GM18519 (cell line): ENCODE measurements at regions not wholly inside any gene's neighbourhood (a gene's known extent, or its start where the extent isn't known, plus 50 kb on each side); places are given as distances from the start of the nearest gene placed in this dataset.

Experiments
- ATAC-seq: cut with Tn5 transposase; IDR thresholded peaks from one replicate; pipeline ENCODE4 v1.9.1; 2021; ENCODE audit warnings: mild to moderate bottlenecking, moderate library complexity; ENCODE audit not compliant: unreplicated experiment, low FRiP score

DNA sequence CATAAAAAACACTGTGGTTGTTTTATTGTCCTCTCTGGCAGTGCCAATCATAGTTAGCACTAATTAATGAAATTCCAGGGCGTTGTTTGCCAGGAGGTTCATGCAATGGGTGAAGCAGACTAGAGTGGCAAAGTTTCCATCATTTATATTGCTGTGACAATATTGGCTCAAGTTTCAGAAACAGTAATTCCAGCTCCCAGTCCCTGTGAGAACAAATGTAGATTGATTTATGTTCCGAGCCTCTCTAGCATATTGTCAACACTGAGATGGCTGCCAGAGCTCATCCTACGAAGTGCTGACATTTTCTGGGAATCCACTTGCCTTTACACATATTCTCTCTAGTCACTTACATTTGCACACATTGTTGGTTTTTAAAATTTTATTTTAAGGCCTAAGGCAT lies 440.0 kb upstream of the IGFBP7 start:
- ATAC-seq, result no peak

DNA sequence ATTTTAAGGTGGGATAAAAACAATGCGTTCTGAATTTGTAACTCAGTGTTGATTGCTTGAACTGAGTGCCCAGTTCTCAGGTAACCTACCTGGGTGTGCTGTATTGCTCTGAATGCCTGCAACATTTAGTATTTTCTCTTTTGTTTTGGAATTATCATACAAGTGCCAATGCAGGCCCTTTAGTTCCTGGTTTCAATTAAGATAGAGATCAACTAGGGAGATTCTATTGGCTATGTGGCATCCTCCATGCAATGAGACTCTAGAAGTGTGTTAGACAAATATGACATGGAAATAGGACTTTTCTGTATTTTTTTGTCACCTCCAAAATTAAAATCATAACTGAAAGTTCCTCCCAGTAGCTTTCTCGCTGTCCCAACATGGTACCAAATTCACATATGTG lies 438.7 kb upstream of the IGFBP7 start:
- no peak for ATAC-seq

DNA sequence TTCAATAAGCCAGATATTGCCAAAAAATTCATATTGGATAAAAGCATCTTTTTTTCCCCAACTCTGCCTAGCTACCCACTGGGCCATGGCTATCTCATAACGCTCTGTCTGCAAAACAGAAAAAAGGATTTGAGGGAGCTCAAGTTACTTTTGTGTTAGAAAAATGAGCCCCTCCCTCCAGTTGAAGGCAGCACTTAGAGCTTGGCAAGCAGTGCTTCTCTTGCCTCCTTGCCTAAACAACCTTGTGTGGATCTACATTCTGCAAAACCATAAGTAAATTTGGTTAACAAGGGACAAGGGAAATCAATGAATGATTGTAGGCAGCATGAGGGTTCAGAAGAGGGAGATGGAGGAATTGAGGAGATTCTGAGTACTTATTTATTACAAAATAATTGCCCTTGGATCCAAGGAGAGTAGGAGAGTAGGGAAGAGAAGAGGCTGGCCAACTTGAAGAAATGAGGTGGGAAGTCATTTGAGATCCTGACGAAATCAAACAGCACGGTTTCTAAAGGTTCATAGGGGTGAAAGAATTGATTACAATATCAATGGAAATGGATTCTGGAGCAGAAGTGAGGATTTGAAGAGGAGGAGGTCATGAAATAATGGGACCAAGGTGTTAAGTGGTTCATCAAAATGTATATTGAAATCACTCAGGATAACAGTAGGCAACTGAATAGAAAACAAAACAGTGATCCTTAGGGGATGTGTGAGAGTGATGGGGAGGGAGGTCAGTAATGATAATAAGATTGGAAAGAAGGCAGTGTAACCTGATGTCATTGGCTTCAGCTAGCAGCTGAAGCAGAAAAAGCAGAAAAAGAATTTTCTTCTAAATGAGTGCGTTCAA lies 434.8 kb upstream of the IGFBP7 start:
- ATAC-seq, result no peak

DNA sequence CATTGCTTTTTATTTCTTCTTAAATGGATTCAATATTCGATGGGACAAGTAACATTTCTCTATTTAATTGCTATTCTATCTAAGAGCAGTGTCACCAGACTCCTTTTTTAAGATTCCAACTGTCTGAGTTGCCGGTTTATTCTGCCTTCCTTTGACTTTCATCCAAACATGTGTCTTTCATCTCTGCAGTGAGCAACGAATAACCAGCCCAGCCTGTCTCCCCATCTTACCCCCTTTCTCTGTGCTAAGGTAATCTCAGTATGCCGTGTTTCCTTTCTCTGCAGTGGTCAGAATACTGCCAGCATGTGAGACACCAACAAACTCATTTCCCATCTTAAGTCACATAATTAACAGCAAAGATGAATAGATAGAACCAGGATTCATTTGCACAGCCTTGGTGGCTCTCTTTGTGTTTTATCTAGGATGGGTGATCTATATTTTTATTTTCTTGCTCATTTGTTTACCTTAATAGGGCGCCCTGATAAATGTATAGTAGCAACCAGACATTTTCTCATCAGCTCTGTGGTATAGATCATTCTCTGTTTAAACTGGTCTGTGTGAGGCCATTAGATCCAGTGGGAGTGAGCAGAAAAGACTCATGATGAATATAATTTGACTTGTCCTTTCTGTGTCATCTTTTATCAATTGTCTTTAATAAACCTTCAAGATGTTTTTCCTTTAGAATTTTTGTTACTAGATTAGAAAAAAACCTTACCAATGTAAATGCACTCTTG lies 394.8 kb upstream of the IGFBP7 start:
- no peak for ATAC-seq

DNA sequence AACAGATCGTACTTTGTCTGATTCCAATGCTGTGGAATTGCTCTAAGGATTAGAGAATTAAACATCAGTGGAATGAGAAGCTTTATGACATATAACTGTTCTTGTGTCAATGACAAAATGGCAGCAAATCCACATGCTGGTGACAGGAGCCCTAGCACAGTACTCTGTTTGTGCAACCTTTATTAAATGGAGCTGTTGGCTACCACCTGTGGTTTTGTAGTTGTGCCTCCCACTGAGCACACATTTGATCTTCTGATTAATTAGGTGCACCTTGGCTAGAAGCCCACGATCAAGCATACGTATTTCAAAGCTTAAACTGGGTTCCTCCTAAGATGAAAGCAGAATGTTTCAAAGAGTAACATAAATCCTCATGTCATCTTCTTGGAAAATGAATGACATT lies 394.0 kb upstream of the IGFBP7 start:
- ATAC-seq, result no peak

DNA sequence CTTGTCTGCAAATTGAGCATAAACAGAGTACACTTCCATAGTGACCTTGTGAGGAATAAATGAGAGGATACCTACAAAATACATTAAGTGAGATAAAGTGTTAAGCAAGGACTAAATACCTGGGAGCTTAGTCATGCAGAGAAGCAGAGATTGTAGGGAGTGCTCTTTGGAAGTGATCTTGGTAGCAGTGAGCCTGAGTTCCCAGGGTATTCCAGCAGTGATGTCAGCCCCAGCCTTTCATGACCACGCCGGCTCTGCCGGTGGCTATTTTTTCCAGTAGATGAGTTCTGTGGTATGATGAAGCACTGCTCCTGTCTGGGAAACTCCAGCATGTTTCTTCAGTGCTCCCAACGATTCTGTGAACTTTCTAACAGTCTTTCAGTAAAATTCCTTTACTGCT lies 391.5 kb upstream of the IGFBP7 start:
- ATAC-seq, result no peak

DNA sequence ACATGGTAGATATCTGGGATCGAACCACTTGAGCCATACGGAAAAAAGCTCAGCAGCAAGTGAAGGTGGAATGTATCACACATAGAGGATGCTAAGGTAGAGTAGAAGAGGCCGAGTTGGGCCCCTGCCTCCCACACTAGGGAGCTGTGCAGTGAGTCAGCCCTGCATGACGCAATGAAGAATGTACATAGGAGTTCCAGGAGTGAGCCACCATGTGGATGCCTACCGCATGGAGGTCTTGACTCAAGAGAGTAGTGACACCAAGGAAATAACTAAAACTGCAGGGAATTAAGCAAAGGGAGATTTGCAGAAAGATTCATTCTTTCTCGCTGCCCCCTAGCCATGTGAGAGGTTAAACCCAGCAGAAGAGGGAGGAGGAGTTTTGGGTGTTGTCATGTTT lies 389.6 kb upstream of the IGFBP7 start:
- ATAC-seq, result no peak

DNA sequence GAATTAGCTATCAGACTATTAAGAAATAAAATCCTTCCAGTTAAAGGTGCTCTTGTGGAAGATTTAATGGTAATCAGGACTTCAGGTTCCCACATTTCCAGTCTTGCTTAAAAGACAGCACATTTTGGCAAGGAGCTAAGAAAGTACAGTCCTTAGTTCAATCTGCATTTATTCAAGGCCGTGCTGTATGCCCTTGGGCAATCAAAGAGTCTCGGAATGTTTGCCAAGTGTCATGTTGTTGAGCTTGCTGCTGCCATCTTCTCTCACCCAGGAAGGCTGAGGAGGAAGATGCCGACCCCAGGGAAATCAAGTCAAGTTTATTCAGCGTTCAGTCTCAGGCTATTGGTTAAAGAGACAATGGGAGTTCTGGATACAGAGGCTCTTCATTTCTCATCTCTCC lies 388.1 kb upstream of the IGFBP7 start:
- no peak for ATAC-seq

DNA sequence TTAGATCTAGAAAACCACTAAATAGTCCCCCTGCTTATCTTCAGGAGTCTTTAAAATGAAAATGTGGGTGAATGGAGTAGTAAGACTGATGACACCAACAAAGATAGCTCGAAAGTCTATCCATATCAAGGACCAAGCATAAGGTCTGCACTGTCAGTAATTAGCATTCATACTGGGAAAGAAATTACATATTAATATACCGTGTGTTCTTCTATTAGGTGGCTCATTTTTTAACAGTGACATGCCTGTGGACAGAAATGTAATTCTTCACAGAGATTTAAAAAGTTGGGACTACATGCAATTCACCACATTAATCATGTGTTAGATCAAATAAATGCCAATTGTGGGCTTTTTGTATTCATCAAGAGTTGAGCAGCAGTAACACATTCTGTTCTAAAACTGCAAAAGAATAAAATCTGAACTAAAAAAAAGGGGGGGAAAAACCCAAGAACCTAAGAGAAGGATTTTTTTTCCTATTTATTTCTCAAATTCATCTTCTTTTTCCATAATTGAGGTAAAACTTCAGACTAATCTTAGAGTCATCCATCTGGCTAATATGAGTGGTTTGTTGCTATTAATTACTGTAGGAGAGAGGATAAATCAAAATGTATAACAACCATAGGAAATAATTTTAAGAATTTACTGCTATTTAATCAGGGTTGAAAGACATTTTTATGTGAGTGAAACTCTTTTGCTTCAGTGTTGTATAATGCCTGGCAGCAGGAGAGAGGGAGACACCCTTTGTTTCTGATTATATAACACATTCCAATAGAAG lies 386.7 kb upstream of the IGFBP7 start:
- no peak for ATAC-seq

DNA sequence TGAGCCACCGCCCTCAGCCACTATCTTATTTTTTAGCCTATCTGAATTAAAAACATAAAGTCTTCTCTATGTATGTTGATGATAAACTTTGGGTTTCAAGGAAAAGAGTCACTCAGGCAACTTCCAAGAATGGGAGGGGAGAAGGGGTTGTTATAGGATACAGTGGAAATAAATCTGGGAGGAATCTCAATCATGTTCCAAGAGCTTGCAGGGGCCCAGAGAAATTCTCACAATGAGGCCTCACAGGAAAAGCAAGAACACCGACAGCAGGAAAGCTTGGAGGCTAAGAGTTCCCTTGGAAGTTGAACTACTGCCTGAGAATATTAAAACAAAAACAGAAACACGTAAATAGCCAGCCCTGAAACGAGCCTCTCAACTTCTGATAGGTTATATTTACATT lies 384.6 kb upstream of the IGFBP7 start:
- no peak for ATAC-seq

DNA sequence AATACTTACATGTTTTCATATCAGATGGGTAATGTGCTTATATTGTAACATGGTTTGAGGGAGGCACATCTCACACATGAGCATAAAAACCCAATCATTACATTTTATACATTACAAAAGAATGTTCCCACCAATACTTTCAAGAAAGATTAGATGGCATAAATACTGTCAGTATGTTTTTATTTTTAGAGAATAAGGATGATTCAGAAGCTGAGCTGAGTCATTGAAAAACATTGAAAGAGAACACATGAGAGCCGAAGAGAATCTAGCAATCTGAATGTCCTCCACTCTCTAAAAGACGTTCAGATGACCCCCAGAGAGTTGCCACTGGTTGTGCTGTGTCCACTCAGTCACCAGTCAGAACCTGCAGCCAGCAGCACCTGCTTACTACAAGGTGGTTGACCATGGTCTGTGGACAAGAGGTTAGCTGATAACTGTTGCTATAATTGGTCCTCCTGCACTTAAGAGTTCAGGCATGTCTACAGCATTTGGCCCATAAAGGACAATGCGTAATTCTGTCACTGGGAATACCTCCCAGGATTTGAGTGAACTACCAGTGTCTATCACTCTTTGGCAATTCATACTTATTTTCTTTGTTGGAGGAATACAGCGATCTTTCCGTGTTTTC lies 382.2 kb upstream of the IGFBP7 start:
- ATAC-seq, result no peak

DNA sequence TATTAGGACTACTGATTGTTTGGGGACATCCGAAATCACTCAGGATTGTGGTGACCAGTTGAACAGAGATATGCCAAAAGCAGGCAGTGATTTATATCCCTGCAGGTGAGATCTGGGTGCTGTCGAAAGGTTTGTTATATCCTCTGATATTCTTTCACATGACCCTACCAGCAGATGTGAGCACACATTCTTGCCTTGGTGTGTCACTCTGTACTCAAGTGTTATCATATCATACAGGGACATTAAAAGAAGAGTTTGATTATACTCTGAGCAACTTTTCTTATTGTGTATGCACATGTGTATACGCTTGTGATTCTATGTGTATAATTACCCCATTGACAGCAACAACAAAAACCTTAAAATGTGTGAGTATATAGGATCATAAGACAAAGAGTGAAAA lies 381.2 kb upstream of the IGFBP7 start:
- ATAC-seq, result no peak

DNA sequence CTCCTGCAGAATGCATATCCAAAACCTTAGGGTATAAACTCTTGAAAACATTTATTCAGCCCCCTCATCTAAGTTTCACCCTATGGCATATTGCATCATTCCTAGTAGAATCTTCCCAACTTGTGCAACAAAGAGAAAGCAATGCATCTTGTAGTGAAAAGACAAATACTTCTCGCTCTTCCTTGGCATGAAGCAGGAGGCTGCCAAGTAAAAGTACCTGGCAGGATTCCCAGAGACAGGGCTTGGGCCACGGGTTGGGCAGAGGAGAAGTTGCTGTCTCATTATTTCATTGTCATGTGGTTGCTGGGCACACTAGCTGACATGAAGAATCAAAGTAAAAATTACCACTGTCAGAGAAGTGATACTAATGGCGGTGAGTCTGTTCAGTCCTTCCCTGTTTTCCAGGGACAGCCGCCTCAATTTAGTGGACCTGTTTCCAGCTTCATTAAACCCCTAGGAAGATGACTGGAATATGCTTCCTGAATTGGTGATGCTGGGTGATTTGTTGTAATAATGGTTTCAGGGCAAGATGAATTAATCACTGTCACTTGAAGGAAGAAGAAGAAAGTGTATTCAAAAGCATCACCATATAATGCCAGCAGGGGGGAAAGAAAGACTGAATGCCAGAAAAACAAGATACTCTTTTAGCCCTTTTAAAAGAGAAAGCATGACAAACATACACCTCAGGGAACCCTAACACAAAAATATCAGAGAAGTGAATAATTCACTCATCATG lies 380.5 kb upstream of the IGFBP7 start:
- no peak for ATAC-seq

DNA sequence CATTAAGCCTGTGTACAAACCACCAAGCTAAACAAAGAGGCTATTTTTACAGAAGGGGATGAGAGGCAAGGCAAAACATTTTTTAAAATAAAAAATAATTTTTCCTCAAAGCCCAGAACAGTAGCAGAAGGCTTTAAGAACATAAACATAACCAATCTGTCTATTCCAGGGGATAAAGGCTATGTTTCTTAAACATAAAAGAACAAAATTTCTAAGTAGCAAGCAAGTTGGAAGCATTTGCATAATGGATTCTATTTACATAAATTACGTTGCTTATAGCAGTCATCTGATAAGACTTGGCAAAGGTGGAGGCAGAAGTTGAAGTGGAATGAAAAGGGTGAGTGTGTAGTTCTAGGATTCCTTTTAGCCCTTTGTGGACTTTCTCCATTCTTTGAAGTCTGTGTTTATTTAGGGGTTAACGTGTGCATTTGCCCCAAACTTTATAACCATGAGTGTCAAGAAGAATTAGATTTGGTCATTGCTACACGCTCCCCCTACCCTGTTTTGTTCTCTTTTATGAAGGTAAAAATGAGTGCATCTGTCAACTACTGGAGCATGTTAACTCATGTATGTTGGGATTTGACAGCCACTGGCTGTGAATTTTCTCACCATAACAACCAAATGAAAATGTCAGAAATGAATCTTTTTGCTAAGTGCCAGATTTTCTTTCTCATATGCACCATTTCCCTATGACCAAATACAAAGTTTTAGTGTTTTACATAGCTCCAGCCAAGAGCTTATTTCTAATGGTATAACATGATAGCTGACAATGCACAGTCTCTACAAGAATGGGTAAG lies 378.4 kb upstream of the IGFBP7 start:
- no peak for ATAC-seq

DNA sequence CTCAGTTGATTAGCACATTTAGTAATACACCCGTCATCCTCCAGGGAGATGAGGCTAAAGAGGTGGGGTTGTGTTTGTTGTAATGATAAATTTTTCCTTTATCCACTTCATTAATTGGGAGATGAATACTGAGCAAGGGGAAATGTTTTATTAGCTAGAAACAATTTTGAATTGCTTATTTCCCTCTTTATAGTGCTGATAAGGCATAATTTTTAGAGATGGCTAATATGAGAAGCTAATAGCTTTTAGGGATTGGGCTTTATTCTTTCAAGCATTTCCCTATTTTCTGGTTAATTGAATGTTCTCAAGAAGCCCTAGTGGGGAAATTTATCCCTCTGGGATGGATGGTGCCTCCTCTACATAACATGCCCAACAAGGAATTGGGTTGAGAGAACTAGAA lies 365.2 kb upstream of the IGFBP7 start:
- no peak for ATAC-seq

DNA sequence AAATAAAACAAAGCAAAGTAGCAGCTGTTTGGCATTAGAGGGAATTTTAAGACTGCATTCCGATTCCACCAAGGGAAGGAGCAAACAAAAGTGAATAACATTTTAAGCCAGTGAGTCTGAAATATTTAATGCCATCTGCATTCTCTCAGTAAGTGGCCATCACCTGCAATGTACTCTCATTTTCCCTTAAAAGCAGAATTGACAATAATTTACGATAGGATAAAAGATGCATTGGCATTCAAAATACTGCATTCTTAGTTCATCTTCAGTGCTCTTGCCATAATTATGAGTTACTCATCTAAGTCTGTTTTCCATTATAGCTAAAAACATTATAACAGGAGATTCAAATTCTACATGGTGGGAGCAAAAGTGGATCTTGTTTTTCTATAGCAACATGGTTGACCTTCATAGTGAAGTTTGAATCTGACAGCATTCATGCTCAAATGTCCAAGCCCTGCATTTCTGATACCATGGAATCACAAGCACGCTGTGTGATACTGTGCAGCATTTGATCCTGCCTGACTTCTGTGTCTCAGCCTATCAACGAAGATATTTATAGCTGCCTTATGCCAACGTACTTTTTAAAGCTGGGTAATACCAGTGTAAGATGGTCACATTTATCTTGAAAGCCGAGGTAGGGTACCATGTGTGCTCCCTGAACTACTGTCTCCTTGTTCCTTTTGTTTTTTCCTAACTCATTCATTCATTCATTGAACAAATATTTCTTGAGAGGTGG lies 355.3 kb upstream of the IGFBP7 start:
- ATAC-seq, result no peak

DNA sequence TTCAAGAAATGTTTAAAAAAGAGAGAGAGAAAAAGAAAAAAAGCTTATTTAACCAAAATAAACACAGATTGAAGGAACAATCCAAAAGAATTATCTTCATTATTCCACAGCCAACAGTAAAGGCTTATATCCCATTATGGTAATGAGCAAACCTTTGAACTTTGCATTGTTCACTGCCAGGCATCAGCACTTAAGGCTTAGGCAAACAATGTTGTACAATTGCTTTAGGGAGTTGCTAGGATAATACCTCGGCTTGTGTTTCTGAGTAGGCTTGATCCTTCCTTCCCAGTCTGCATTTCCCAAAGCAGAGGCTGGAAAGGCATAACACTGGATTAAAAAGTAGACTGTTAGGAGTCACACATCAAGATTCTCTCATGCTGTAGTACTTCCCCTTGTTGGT lies 352.7 kb upstream of the IGFBP7 start:
- ATAC-seq, result no peak

DNA sequence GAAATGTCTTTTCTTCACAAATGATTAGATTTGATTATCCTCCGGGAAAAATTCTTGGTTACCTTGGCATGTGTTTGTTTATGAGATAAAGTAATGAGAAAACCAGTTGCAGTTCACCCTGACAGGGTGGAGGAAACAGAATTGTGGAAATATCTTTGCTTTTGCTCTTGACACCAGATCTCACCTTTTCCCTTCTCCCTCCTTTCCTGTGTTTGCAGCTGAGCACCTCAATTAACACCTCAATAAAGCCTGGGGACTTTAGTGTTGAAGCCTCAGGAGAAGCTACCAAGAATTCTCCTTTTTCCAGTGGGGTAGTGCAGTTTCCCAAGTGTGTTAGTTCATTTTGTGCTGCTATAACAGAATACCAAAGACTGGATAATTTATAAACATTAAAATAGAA lies 350.8 kb upstream of the IGFBP7 start:
- no peak for ATAC-seq

DNA sequence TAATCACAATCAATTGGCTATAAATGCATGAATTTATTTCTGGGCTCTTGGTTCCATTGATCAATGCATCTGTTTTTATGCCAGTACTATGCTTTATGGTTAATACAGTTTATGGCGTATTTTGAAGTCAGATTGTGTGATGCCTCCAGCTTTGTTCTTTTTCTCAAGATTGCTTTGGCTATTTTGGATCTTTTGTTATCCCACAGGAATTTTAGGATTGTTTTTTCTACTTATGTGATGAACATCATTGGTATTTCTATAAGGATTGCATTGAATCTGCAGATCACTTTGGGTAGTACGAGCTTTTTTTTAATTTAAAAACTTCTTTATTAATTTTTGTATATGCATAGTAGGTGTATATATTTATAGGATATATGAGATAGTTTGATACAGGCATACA lies 338.7 kb upstream of the IGFBP7 start:
- no peak for ATAC-seq
